RCC 7860 (cell line): ENCODE measurements at regions not wholly inside any gene's neighbourhood (a gene's known extent, or its start where the extent isn't known, plus 50 kb on each side); places are given as distances from the start of the nearest gene placed in this dataset.

ENCODE experiments used
- DNase-seq: peaks from one replicate; pipeline ENCODE4 v3.0.0-alpha.2; 2015; ENCODE audit warnings: low spot score
- FAIRE-seq: peaks from 2 replicates; lab custom pipeline; 2012; peaks lifted over from hg19 to GRCh38; lab: Jason Lieb, UNC

DNA sequence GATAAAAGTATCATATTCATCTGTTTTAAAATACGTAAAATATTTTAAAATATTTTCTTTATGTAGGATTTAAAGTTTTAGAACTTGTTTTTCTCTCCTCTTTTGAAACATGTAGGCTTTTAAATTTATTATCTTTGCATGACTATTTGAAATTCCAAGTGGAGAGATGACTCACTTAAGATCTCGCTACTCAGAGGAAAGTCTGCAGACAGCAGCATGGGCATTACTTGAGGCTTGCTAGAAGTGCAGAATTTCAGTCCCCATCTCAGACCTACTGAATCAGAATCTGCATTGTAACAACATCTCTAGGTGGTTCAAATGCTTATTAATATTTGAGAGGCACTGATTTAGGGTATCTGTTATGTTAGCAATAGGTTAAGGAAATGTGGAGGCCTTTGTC lies 225.7 kb upstream of the ARX start:
- no peak for FAIRE-seq
- no peak for DNase-seq

GRCh38 chrX:25226151-25226550 lies 210.4 kb upstream of the ARX start:
- DNase-seq: no peak
- no peak for FAIRE-seq

GRCh38 chrX:25219480-25219879 lies 203.7 kb upstream of the ARX start:
- FAIRE-seq (no peak), DNase-seq (no peak)

- FAIRE-seq (no peak), DNase-seq (no peak)
Observed at GRCh38 chrX:25213611-25214010, 197.8 kb upstream of the ARX start.

DNA sequence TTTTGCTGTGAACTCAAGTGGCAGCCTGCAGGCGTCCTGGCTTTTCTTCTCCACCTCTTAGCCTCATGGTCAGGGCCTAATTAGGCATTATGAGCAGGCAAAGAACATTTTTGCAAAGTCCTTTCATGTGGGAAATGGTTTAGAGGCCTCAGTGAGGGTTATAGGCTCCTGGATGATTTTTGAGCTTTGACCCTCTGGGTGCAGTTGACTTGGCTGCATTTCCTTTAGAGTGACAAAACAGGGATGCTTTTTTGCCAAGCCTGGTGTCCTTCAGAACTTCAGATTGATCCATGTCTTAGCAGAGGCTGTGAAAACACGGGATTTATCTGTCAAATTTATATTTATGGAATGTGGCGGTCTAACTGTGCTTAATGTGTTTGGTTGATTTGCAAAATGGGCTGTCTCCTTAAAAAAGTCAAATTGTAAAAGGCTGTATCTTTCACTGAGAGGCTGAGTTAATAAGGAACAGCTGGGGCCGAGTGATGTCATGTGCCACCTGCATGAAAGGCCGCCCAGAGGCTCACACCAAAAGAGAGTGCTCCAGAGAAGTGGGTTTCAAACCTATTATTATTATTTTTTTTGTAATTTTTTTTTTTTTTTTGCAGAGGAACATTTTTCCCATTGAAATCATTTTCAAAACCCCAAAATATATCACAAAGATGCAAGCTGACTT lies 192.2 kb upstream of the ARX start:
- FAIRE-seq (no peak), DNase-seq (no peak)

DNA sequence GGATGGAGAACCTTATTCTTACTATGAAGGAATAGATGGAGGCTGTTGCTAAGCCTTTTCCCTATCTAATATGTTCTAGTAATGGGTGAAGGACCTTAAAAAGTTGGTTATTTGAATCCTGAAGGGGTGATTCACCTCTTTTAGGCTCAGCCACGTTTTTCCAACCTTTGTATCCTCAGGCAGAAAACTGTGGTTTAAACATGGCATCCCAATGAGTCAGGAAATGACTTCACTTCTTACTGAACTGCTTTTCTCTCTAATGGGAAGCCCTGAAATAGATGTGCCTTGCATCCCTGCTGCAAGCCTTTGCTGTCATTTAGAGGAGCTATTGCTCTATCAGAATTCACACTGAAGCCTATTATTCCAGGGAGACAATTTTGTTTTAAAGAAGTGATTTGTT lies 191.0 kb upstream of the ARX start:
- no peak for FAIRE-seq

GRCh38 chrX:25204182-25204581 lies 188.4 kb upstream of the ARX start:
- DNase-seq (no peak), FAIRE-seq (no peak)

More for the DNA sequence above, 191.0 kb upstream of the ARX start:
- DNase-seq: no peak

DNA sequence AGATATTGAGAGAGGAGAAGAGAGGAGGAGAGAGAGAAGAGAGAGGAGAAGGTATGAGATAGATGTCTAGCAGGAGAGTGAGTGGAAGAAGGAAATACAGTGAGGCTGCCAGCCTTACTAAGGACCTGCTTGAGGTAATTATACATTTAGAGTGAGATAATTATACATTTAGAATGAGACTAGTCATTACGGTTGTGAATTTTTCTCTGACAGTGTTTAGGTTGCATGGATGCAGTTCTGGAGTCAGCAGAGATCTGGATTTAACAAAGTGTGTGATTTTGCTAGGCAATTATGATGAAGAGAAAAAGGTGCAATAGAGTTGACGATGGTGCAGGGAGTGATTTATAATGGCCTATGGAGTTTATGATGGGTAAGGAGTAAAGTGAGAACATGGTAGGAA lies 187.1 kb upstream of the ARX start:
- FAIRE-seq: no peak
- no peak for DNase-seq

DNA sequence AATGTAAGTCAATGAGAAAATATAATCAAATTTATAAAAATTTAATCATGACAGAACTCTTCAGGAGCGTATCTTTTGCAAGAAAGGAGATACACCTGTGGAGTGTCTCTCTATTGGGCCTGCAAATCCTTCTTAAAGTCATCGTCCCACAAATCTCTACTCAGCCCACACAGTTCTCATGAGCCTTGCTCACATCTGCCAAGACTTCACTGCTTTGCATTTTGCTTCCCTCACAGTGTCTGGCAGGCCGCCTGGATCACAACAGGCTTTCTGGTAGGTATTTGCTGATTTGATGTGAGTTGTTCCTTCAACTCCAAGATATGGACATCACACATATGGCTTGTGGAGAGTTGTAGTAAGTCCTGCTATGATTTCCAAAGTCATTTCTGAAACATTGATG lies 183.1 kb upstream of the ARX start:
- FAIRE-seq (no peak), DNase-seq (no peak)

DNA sequence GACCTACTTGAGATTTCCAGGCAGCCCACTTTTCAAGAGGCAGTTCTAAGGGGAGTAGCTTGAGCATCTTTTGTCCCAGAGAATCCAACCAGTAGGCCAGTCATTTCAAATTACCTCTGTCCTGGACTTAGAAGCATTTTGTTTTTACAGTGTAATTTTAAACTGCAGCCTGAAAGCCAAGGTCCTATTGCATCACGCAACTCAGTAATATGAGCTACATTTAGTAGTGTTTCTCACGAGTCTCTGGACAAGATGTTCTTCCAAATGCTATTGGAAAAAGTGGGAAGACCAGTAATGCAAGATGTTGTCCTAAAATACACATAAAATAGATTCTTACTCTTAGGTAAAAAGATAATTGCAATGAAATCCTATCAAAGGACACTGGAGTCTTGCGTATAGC lies 182.5 kb upstream of the ARX start:
- no peak for DNase-seq
- FAIRE-seq: no peak

- FAIRE-seq: no peak
- no peak for DNase-seq
Observed at GRCh38 chrX:25196221-25196620, 180.5 kb upstream of the ARX start.

DNA sequence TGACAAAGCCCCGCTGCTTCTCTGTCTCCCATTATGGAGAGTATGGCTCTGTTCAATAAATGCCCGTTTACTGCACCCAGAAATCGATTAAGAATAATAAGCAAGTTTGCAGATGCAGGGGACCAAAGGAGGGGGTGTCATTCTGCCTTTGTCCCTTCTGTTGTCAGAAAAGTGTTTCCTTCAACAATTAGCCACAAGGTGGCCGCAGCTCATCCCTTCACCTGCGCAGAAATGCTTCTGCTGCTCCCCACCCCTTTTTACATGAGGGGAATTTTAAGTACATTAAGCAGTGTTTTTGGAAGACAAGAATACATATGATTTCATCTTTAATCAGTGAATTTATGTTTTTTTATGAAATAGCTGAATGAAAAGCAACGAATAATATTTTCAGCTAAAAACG lies 175.6 kb upstream of the ARX start:
- FAIRE-seq (no peak), DNase-seq (no peak)

DNA sequence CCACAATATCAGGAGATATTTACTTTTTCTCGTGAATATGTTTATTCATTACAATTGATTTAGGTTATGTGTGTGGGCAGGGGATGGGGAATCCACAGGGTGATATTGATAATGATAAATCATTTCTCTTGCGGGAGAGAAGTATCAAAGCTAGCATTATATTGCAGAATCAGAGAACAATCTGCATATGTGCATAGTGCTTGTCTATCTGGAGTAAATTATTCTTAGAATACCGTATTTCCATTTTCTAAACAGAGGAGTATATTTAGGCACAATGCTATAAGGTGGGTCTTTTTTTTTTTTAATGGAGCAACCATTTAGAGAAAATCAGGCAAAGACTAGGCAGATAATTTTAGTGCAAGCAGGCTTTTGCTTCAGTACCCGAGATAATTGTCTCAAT lies 166.0 kb upstream of the ARX start:
- FAIRE-seq: no peak
- DNase-seq: no peak

DNA sequence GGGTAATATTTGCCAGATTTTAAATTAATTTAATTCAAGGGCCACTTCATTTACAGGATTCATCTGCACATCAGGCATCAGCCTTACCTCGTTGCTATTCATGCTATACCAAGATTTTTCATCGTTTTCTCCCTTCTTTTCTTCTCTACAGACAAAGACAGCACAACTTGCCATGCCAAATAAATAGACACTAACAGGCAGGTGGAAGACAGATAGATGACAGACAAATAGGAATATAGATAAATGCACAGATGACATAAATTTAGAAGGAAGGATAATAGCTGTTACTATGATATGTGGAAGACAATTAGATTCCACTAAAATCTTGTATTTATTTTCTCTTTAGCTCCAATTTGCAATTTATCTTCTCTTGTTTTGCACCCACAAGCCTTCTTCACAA lies 164.5 kb upstream of the ARX start:
- FAIRE-seq (no peak), DNase-seq (no peak)

DNA sequence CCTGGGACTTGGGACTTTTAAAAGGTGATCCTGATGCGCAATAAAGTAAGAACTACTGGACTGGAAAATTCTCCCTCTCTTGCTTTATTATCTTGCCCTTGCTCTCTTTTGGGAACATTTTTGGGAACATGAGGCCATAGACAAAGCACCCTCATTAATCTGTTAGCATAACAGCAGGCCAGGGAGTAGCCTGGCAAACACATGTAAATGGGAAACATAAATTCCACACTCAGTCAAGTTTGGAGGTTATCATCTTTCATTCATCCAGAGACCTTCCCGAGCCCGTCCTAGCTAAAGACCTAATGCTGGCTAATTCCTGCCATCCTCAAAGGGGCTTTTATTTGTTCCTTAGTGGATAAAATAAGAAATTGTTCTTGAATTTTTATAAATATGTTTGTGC lies 162.8 kb upstream of the ARX start:
- DNase-seq (no peak), FAIRE-seq (no peak)

- FAIRE-seq (no peak), DNase-seq (no peak)
Observed at GRCh38 chrX:25175743-25176142, 160.0 kb upstream of the ARX start.

DNA sequence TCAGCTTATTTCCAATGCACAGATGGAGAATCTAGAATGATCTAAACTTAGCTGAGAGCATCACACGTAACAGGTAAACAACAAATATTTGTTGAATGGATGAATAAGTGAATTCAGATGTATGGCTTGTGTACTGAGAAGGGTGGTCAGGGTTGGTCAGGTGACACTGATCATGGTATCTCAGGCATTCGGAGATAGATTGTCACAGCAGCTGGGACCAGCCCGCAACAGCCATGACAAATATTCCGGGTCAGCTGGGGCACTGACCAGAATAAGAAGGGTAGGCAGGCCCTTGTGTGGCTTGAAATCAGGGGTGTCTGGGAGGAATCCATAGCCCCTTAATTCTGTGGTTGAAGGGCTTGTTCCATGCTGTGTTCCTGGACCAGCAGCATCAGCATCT lies 159.4 kb upstream of the ARX start:
- no peak for DNase-seq
- no peak for FAIRE-seq

DNA sequence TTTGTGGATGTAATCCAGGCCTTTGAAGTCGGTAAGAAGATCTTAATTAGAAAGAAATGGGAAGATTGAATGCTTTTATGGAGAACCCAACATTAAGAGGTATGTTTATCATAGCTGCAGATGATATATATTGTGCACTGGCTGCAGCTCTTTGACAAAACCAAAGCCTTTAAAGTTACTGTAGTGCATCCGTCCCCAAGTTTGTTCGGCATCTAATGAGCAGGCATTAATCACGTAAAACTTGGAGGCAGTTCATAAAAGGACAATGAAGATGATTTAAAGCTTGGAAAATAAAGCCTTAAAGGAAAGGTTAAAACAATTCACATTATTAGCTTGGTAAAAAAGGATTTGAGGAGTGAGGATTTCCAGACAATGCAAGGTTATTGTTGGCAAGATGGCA lies 150.8 kb upstream of the ARX start:
- DNase-seq: no peak
- FAIRE-seq: no peak

DNA sequence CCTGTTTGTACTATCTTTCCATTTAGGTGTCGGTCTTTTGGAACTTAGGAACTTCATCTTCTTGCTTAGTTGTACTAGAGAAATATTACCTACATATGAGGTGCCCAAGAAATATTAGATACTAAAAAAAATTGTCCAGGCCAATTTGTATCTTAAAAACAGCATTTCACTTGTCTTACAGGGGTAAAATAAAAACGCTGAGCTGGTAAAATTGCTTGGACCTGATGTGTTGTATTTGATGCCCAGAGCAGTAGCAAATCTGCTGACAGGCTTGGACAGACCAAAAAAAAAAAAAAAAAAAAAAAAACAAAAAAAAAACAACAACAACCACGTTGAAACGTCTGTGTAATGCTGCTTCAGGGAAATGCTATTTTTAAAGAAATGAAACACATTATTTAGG lies 150.4 kb upstream of the ARX start:
- FAIRE-seq (no peak), DNase-seq (no peak)

- no peak for FAIRE-seq
- DNase-seq: peak; percentile 35
Observed at GRCh38 chrX:25158635-25159034, 142.9 kb upstream of the ARX start.

DNA sequence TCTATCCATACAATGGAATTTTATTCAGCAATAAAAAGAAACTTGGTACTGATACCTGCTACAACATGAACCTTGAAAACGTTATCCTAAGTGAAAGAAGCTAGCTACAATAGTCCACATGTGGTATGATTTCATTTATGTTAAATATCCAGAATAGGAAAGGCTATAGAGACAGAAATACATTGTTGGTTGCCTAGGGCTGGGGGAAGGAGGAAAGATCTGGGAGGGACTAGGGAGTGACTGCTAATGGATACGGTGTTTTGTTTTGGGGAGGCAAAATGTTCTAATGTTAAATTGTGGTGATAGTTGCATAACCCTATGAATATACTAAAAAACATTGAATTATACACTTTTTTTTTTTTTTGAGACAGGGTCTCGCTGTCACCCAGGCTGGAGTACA lies 141.1 kb upstream of the ARX start:
- no peak for DNase-seq
- FAIRE-seq: no peak

GRCh38 chrX:25156323-25156722 lies 140.6 kb upstream of the ARX start:
- DNase-seq: no peak
- no peak for FAIRE-seq

DNA sequence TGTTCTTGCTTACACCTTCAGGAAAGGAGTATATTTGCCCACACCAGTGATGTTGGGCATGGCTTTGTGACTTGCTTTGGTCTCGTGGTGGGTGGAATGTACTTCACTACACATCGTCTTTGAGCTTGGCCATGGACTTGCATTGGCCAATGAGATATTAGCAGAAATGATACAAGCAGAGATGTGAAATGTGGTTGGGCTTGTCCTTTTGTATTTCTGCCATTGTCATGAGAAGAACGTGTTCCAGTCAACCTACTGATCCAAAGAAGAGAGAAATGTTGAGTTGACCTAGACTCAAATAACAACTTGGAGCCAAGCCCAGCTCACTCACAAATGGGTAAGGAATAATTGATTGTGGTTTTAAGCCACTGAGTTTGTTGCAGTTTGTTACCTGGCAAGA lies 138.4 kb upstream of the ARX start:
- FAIRE-seq: no peak

GRCh38 chrX:25151749-25152148 lies 136.0 kb upstream of the ARX start:
- FAIRE-seq (no peak), DNase-seq (no peak)

More for the DNA sequence above, 138.4 kb upstream of the ARX start:
- DNase-seq: no peak
